HG02943 (cell line): ENCODE measurements at regions not wholly inside any gene's neighbourhood (a gene's known extent, or its start where the extent isn't known, plus 50 kb on each side); places are given as distances from the start of the nearest gene placed in this dataset.
"Not testable (repeated sequence)": the region's sequence is repeated elsewhere in the genome, so short reads cannot be mapped to it uniquely, and the experiment has no call there.

Source experiments
- ATAC-seq: cut with Tn5 transposase; IDR thresholded peaks from one replicate; pipeline ENCODE4 v1.9.1; 2021; ENCODE audit warnings: mild to moderate bottlenecking, low read depth, moderate library complexity; ENCODE audit not compliant: unreplicated experiment

DNA sequence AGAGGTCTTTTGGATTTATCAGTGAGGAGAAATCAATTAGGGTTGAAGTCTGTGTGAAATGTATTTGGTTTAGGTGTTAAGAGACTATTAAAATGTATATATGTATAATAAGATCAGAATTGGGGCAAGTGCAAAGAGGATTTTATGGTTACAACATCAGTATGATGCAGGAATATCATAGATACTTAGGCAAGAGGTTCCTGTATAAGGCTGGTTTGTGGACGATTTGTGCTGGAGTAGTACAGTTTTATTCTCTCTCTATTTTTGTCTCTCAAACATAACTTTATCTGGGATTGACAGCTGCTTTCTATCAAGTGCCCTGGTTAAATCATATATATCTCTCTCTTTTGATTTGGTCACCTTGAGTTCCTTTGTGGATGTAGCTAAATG is 142.5 kb downstream of the CTH start:
- ATAC-seq: no peak

DNA sequence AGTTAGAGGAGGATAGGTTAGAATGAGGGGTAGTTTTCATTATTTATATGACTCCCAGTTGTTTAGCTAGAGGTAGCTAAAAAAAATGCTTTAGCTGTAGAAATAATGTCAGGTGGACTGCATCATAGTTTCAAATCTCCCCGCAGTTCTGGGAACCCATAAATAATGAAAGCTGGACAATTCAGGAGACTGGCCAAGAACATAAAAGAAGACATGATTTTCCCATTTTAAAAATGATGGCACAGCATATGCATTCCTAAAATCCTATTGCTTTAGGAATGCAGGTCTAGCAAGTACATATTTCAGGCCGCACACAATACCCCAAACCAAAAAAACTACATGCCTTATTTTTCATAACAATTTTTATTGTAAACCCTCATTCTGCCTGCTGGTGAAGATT is 143.3 kb downstream of the CTH start:
- no peak for ATAC-seq

DNA sequence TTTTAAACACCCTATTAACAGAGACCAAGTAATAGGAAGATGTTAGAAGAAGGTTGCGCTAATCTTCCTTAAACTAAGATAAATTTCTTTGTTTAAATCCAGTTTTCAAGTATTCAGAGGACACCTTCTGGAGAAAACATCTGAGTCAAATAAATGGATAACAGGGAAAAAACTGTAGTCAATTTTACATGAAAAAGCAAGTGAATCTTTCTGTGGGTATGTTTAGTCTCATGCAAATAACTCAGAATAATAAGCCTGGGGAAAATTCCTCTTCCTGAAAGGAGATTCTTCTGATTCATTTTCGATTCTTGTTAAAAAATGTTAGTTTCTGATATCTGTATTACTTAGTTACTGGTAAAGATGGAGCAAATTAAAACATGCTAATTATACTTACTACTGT is 145.5 kb downstream of the CTH start:
- ATAC-seq: no peak

DNA sequence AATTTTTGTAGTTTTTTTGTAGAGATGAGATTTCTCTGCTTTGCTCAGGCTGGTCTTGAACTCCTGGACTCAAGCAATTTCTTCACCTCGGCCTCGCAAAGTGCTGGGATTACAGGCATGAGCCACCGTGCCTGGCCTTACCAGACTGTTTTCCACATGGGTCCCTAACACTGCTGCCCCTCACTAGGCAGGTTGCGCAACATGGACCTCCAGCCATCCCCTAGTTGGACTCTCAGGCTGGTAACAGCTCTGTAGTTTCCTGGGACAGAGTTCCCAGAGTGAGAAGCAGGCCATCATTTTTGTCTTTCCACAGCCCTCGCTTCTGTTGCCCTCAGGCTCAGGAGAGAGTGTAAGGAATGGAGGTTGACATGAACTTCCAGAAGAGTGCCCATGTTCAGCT is 156.1 kb downstream of the CTH start:
- no peak for ATAC-seq

DNA sequence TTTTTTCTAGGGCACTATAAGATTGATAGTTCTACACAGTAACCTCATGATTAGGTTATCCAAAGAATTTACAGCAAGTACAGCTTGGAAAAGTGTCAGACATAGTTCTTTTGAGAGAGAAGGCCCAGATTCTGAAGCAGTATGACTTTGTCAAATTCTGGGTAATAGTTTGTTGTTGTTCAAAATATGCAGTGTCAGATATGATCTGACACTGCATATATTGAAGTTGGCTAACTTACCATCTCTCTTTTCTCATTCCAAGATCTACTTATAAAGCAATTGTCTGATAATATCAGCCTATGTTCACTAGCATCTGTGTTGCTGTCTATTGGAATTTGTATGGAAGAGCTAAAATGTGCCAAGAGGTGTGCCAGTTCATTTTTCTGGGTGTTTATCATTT is 160.1 kb downstream of the CTH start:
- no peak for ATAC-seq

DNA sequence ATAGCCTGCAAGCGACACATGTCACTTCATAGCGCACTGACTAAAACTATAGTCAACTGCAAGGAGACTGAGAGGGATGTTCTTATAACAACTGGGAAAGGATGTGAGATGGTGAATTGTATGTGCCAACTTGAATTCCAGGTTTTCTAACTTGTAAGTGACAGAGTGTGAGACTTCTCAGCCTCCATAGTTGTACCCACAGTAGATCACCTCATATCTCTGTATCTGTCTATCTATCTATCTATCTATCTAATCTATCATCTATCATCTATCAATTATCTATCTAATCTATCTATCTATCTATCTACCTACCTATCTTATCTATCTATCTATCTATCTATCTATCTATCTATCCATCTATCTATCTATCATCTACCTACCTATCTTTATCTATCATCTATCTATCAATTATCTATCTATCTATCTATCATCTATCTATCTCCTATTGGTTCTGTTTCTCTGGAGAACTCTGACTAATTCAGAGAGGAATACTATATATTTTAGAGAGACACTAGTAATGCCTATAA is 162.3 kb downstream of the CTH start:
- ATAC-seq: no peak

DNA sequence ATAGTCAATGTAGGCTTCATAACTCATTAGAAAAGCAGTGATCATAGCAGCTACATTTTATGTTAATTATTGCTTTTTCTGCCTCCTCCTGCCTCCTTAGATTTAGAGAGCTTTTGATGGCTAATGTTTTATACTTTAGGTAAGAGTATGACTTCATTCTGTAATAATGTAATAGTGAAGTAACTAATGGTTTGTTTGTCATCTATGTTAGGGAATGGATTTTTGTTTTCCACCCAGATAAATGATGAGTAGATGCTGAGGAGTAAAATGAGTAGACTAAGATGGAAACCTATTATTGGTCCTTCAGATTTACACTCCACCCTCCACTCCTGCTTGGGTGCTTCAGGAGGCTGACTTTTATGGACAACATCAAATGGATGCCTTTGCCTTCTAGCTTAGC is 170.6 kb downstream of the CTH start:
- no peak for ATAC-seq

DNA sequence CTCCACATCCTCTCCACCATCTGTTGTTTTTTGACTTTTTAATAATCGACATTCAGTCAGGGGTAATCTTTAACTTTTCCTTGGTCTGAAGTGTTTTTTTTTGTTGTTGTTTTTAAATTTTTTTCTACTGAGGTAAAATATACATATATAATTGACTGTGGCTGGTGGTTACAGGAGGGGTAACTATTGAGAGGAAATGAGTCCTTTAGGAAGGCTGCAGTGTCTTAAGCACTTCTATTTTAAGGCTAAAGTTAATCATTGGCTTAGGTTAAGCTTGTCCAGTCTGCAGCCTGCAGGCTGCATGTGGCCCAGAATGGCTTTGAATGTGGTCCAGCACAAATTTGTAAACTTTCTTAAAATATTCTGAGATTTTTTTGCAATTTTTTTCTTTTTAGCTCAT is 172.5 kb downstream of the CTH start:
- peak; percentile 94 for ATAC-seq

DNA sequence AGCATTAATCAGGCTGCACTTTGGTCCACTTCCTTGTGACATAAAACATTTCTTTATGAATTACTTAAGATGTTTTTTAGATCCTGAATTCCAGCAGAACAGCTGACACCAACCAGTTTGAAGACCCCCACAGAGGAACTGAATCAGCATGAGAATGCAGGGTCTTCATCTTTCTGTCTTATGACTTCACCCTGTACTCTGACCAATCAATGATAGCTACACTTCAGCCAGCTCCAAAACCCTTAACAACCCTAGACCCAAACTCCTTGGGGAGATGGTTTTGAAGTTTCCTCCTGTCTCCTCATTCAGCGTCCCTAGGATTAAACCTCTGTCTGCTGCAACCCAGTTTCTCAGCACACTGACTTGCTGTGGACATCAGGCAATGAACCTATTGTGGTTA is 175.0 kb downstream of the CTH start:
- no peak for ATAC-seq

DNA sequence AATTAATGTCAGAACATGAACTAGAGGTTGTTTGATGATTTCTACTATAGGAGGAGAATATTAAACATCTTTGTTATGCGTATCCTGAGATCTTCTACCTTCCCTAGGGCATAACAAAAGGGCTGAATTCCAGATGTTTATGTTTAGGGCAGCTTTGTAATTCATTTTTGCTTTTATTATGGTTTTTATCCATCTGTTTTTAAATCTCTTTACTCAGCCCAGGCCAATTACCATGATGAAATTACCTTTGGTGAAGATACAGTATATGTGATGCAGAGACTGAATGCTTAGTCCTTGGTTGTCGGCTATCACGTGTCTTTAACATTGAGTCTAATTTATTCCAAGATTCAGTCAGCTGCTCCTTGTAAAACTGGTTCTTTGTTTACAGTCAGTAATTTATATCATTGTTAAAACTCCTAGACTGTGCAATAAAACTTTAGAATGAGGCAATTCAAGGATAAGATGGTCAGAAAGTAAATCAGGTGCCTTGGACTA is 176.9 kb downstream of the CTH start:
- ATAC-seq: no peak

DNA sequence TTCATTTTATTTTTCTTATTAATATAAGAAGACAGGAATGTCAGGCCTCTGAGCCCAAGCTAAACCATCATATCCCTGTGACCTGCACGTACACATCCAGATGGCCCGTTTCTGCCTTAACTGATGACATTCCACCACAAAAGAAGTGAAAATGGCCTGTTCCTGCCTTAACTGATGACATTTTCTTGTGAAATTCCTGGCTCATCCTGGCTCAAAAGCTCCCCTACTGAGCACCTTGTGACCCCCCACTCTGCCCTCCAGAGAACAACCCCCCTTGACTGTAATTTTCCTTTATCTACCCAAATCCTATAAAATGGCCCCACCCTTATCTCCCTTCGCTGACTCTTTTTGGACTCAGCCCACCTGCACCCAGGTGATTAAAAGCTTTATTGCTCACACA is 182.5 kb downstream of the CTH start:
- ATAC-seq: not testable (repeated sequence)

DNA sequence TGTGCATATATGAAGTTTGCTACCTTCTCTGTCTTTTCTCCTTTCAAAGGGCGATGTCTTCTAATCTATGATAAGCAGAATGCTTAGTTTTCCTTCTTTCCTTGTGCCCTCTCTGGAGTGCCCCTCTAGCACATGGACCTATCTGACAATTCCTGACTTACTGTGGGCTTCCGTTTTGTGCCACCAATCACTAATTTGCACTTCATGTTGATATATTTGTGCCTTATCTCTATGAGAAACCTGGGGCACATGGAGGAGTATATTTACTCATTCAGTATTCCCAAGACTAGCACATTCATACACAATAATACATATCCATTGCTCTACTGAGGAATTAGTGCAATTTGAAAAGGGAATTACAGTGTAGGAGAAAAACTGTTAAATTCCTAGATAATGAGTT is 197.7 kb downstream of the CTH start:
- ATAC-seq: no peak

DNA sequence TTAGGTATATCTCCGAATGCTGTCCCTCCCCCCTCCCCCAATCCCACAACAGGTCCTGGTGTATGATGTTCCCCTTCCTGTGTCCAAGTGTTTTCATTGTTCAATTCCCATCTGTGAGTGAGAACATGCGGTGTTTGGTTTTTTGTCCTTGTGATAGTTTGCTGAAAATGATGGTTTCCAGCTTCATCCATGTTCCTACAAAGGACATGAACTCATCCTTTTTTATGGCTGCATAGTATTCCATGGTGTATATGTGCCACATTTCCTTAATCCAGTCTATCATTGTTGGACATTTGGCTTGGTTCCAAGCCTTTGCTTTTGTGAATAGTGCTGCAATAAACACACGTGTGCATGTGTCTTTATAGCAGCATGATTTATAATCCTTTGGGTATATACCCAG is 199.1 kb downstream of the CTH start:
- ATAC-seq: not testable (repeated sequence)

DNA sequence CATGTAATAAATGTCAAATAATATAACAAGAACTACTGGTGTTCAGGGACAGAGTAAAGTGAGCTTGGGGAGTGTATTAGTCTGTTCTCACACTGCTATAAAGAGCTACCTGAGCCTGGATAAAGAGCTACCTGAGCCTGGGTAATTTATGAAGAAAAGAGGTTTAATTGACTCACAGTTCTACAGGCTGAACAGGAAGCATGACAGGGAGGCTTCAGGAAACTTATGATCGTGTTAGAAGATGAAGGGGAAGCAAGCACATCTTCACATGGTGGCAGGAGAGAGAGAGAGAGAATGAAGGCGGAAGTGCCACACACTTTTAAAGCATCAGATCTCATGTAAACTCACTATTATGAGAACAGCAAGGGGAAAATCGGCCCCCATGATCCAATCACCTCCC is 205.9 kb downstream of the CTH start:
- ATAC-seq: no peak

DNA sequence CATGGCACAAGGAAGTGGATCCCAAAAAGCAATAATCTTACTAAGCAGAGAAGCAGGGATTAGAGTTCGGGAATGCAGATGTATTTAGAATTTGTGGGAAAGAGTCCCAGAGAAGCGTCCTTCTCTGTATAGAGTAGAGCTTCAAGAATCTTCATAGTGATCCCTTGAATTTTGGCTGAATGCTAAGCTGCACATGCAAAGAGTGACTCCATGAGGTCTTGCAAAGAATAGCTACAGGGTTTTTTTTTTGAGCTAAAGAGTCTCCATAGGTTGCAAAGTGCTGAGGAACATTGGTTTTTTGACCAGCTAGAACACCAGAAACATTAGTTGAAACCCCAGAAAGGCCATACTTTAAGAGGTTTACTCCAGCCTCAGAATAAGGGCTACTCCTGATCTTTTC is 206.7 kb downstream of the CTH start:
- ATAC-seq: no peak

DNA sequence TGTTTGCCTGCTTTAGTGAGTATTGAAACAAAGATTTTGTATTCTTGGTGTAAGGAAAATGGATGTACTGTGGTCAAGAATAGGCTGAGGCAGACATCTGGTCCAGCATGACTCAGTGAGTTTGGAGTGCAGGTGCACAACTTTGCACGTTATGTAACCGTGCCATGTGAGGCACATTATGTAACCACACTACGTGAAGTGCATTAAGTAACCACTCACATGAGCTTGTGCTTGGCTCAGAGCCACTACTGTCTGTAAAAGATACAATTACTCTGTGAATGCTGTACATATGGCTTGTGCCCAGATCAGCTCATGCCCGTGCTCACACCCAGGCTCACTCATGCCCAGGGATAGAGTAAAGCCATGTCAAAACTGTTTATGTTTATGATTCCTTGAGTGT is 216.8 kb downstream of the CTH start:
- no peak for ATAC-seq

DNA sequence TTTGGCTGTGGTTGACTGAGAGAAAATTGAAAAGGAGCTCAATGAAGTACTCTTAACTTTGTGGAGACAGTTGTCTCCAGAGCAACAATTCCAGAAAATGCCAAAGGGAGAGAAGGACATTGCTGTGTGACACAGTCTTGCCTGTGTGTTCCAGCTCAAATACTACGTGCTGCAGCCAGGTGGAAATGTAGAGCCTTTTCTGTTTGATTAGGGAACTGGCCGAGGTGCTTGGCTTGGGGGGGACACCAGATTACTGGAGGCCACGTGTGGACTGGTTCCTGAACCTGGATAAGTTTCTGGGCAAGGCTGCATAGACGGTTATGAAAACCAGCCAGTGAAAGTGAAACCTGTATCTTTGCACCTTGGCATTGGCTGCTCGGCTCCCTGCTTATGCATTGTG is 217.9 kb downstream of the CTH start:
- no peak for ATAC-seq

DNA sequence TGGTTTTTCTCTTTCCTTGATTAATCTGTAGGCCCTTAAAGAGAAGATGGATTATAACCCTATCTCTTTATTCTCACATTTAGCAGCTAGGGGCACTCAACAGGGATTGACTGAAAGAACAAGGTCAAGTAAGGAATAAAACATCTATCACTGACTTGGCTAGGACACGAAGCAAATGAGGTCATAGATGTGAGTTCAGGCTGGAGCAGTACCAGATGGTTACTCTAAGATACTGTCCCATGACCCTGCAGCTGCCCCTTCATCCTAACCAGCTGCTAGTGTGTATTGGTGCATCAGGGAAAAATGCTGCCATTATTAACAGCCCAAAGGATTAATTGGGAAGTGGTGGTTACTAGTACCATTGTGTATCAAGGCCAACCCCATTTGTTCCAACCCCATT is 221.9 kb downstream of the CTH start:
- ATAC-seq: no peak

DNA sequence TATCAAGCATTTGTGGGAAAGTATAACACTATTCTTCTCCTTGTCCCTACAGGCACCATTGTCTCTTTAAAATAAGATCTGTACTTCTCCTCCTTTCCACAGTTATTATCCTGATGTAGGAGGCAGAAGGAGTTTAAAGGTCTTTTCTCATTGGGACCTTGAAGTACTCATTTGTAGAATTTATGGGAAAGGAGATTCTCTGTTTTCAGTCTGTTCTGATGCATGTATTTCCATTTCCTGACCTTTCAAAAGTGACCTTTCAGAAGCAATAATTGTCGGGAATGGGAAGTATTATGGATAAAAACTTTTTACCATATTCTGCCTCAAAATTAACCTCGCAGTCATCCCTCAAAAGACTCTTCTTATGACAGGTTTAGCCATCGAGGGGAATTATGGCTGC is 224.8 kb downstream of the CTH start:
- no peak for ATAC-seq

DNA sequence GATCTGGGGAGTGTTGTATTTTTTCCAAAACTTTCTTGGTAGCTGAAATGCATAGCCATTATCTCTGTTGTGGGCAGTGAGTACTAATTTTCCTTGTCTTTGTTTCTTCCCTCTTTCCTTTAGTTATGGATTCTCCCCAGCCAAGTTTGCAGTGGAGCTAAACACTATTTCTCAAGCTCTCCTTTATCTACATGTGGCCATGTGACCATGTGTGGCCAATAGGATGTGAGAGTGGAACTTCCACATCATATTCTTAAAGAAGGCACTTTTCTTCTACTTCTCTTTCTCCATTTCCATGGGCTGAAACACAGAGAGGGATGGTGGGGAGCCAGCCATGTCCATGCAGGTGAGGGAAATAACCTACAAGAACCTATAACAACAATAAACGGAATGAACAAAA is 230.8 kb downstream of the CTH start:
- no peak for ATAC-seq

DNA sequence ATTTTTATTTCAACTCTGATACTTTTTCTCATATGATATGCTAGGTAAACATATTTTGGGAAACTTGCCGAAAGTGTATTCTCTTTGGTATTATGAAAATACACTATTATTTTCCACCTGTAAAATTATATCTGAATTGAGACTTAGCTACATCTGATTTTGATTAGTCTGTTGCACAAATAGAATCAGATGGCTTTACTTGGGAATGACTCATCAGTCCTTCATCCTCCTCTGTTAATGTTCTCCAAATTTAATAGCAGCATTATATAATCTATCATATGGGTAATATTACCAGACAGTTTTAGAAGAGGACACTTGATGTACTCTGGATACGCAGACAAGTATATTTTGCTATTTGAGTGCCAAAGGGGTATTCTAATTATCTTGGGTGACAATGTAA is 245.3 kb downstream of the CTH start:
- no peak for ATAC-seq

DNA sequence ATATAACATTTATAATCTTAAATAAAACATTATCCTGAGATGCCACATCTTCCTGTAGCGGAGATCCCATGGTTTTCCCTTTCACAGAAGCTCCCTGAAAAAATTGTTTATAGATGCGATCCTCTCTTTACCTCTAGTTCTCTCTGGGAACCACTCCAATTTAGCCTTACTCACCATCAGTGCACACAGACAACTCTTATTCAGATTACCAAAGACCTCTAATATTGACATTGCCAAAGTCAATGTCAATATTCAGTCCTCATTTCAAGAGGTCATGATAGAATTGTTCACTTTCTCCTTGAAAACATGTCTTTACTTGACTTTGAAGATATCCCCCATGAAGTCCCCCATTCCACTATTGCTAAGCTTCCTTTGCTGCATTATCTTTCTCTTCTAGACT is 248.8 kb downstream of the CTH start:
- ATAC-seq: no peak

DNA sequence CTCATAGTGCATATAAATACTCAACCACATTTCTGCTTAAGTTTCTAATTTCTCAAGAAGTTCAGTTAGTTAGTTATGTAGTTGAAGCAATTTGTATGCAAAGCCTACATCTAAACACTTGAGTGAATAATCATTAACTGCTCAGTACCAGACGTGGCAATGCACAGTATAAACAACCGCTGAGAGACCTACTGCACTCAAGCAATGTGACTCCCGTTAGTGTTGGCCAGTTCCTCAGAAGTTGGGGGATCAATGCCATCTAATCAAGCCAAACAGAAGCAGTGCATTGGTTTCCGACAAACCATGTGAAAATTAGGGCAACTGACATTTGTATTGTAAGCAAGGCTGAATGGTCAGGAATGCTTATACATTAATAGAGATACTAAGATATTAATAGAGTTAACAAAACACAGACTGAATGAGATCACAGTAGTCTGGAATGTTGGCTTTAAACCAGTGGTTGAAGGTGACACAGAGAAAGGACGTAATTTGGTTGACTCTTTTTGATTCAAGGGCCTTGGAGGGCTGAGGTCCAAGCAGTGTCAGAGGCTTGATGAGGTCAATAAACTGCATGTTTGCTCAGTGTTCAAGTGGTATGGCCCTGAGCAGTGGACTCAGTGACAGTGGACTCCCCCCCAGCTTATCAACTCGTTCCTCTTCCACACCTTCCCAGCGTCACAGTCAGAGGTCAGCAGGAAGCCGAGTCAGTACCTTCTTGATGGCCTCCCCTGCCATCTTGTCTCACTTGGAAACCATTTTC is 255.5 kb downstream of the CTH start:
- ATAC-seq: no peak
